HG03460 (cell line): ENCODE measurements at regions not wholly inside any gene's neighbourhood (a gene's known extent, or its start where the extent isn't known, plus 50 kb on each side); places are given as distances from the start of the nearest gene placed in this dataset.

Source experiments
- ATAC-seq: cut with Tn5 transposase; IDR thresholded peaks from one replicate; pipeline ENCODE4 v1.9.1; 2021; ENCODE audit not compliant: unreplicated experiment

DNA sequence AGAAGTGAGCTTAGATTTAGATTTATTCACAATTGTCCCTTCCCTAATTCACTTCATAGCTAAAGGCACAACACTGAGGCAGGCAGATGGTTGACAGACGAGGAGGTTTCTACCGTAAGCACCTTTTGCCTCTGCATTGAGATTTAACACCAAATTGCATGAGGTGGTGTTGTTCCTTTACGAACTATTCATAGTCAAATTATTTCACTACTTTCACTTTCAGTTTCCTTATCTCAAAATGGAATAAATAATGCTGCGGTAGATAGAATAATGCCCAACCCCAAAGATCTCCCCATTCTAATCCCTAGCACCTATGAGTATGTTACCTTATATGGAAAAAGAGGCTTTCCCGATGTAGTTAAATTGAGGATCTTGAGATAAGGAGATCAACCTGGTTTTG, 58.9 kb upstream of the LINC00305 start:
- no peak for ATAC-seq

DNA sequence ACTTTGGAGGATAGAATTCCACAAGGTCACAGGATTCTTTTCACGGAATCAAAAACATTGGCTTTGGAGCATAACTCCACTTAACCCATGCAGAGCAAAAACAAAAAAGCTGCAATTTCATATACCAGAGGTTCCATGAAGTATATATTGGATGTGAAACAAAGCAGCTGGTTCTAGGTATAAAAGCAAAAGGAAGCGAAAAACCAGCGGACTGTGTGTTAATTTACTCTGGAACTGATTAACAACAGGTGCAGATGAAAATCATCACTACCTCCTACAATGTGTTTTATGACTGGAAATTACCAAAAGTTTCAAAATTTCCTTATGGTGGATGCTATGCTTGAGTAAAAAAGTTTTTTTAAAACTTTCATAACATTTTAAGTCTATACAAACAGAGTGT, 54.4 kb upstream of the LINC00305 start:
- no peak for ATAC-seq

DNA sequence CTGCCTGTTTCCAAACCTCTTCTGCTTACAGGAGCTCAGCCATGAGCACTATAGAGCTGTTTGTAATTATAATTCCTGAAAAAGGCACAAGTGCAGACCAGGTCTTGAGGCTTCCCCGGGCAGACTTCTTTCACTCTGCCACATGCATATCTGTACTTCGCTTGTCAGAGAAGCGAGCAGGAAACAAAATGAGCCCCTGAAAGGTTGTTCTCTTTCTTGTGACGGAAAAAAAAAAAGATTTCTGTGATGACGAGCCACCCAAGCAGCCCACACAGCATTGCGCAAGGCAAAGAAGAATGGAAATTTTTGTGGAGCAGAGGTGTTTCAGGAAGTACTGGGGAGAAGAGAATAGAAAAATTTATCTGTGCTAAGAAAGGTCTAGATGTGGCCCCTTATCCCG, 54.0 kb upstream of the LINC00305 start:
- no peak for ATAC-seq

DNA sequence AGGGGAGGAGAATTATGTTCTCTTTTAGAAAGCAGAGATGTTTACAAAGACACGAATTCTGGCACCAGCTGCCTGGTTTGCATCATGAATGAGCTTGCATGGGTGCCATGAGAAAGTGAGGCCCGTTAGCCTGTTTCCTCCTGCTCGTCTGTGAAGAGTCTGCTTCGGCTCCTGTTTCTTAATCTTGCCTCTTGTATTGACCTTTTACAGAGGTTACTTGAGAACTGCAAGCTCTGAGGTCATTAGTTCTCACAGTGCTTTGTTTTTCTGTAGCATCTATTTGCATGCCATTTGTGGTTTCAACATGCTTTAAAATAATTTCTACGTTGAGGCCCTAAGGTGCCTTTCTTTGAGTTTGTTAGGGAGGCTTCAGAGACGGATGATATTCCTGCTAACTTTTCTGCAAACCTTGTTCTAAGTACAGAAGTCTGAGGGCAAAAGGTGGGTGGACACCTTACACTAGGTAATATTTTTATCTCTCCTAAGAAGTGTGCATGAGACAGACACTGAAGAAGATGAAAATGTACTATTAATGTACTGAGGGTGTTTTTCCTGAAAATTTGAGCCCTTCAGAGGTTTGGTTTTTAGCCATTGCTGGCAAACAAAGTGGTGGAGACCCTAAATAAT, 53.4 kb upstream of the LINC00305 start:
- ATAC-seq = no peak

DNA sequence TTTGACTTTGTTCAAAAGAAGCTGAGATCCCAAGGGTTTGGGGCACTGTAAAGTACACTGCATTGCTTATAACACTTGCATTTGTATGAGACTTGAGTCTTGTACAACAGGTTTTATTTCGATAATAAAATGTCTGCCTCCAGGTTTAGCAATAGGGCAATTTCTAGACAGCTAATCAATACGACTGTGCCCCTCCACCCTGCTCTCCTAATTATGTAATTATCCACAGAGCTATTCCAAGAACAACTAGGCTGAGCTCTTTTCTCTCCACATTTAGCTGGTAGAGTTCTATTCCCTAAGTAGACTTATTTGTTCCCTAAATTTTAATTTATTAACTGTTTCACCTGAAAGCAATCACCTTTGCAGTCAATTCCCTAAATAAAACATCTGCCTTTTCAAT, 52.9 kb upstream of the LINC00305 start:
- ATAC-seq = no peak

DNA sequence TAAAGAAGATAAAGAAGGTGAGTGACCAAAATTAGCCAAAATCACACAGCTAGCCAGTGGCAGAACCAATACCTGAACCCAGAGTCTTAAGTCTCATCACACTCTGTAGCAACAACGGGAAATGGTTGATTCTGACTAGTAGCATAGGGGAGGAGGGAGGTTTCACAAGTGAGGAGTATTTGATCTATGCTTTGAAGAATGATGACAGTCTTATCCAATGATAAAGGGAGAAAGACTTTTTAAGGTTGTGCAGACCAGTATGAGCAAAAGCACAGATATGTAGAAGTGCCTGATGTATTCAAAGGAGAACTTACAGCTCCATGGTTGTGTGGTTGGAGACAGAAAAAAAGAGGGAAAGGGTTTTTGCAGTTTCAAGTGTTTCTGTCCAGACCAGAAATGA, 50.7 kb upstream of the LINC00305 start:
- no peak for ATAC-seq
